GM12892 (cell line): ENCODE measurements at regions not wholly inside any gene's neighbourhood (a gene's known extent, or its start where the extent isn't known, plus 50 kb on each side); places are given as distances from the start of the nearest gene placed in this dataset.

Experiments
- POLR2A ChIP-seq: IDR thresholded peaks from 2 replicates; pipeline ENCODE4 v1.6.1; 2011; ENCODE audit warnings: low read depth, low read length, control low read depth
- POLR2AphosphoS5 ChIP-seq: IDR thresholded peaks from 2 replicates; pipeline ENCODE4 v1.6.1; 2011; ENCODE audit warnings: low read depth, low read length, control low read depth
- TAF1 ChIP-seq: IDR thresholded peaks from 2 replicates; pipeline ENCODE4 v1.6.1; 2011; ENCODE audit warnings: low read depth, mild to moderate bottlenecking, control low read depth, low read length, borderline replicate concordance

DNA sequence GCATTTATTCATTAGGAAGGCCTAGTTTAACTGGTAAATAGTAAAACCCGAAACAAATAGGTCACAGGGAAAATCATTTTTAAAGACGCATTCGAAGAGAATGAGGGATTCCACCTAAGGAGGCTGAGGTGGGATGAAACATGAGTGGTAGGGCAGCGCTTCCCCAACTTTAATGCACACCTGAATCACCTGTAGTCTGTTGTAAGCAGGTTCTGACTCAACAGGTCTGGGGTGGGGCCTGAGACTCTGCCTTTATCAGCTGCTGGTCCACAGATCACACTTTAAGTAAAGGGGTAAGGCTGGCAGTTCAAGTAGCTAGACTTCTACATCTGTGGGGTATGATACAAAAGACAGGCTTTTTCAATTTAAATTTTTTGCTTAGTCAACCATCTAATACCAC lies 223.5 kb upstream of the UBE2E2 start:
- TF ChIP-seq POLR2AphosphoS5: no peak
- TF ChIP-seq POLR2A: no peak
- no peak for TF ChIP-seq TAF1
